Keratinocyte (primary cell): ENCODE measurements at regions not wholly inside any gene's neighbourhood (a gene's known extent, or its start where the extent isn't known, plus 50 kb on each side); places are given as distances from the start of the nearest gene placed in this dataset.

Experiments used
- DNase-seq: peaks from one replicate; pipeline ENCODE4 v3.0.0-alpha.2; 2011; ENCODE audit warnings: low read depth, missing footprints, low spot score
- FAIRE-seq: peaks from 2 replicates; lab custom pipeline; 2011; peaks lifted over from hg19 to GRCh38; lab: Jason Lieb, UNC
- H2AFZ ChIP-seq: 2 replicates; pipeline ENCODE4 v1.6.0; 2012; ENCODE audit warnings: low read length, control low read depth, inconsistent platforms; ENCODE audit not compliant: control insufficient read depth
- H3K27ac ChIP-seq: 2 replicates; pipeline ENCODE4 v1.5.1; 2011; ENCODE audit warnings: low read length; ENCODE audit not compliant: control insufficient read depth, insufficient read depth
- H3K27me3 ChIP-seq: 3 replicates; pipeline ENCODE4 v1.6.0; 2011; ENCODE audit warnings: low read length; ENCODE audit not compliant: control insufficient read depth, insufficient read depth; ENCODE audit errors: extremely low read depth
- H3K36me3 ChIP-seq, 2 experiments: 2 replicates in 1 of 2; 3 replicates in 1 of 2; pipeline ENCODE4 v1.5.1; 2011; ENCODE audit warnings: low read length in 2 of 2, mild to moderate bottlenecking in 1 of 2; ENCODE audit not compliant: control insufficient read depth in 2 of 2, insufficient read depth in 2 of 2; ENCODE audit errors: extremely low read depth in 1 of 2
- H3K4me1 ChIP-seq: 3 replicates; pipeline ENCODE4 v1.5.1; 2011; ENCODE audit warnings: low read length; ENCODE audit not compliant: control insufficient read depth, insufficient read depth; ENCODE audit errors: extremely low read depth
- H3K4me2 ChIP-seq: 3 replicates; pipeline ENCODE4 v1.6.0; 2011; ENCODE audit warnings: low read depth, low read length; ENCODE audit not compliant: control insufficient read depth, insufficient read depth; ENCODE audit errors: extremely low read depth
- H3K4me3 ChIP-seq, 3 experiments: fragments of 200-600 bp in 1 of 3; sonication (generic) in 1 of 3; 2 replicates in 2 of 3; 3 replicates in 1 of 3; pipeline ENCODE4 v1.5.1; 2011 to 2016; ENCODE audit warnings: low read length in 3 of 3, mild to moderate bottlenecking in 3 of 3, control low read depth in 2 of 3, inconsistent platforms in 1 of 3, low read depth in 1 of 3, mixed read lengths in 1 of 3, mixed run types in 1 of 3, moderate library complexity in 1 of 3; ENCODE audit not compliant: control insufficient read depth in 2 of 3, insufficient read depth in 2 of 3; ENCODE audit errors: extremely low read depth in 1 of 3
- H3K79me2 ChIP-seq: 2 replicates; pipeline ENCODE4 v1.6.0; 2012; ENCODE audit warnings: low read length; ENCODE audit not compliant: control insufficient read depth, insufficient read depth
- H3K9ac ChIP-seq: 3 replicates; pipeline ENCODE4 v1.6.0; 2011; ENCODE audit warnings: low read length; ENCODE audit not compliant: control insufficient read depth, insufficient read depth; ENCODE audit errors: extremely low read depth
- H3K9me1 ChIP-seq: 3 replicates; pipeline ENCODE4 v1.6.0; 2011; ENCODE audit warnings: low read length; ENCODE audit not compliant: control insufficient read depth, insufficient read depth; ENCODE audit errors: extremely low read depth
- H3K9me3 ChIP-seq: 2 replicates; pipeline ENCODE4 v1.5.1; 2012; ENCODE audit warnings: low read depth, low read length; ENCODE audit not compliant: control insufficient read depth
- H4K20me1 ChIP-seq: 3 replicates; pipeline ENCODE4 v1.6.0; 2011; ENCODE audit warnings: low read length; ENCODE audit not compliant: control insufficient read depth, insufficient read depth; ENCODE audit errors: extremely low read depth
- EZH2 ChIP-seq: IDR thresholded peaks from one replicate; pipeline ENCODE4 v1.6.1; 2012; ENCODE audit warnings: inconsistent platforms, mild to moderate bottlenecking, low read length, moderate library complexity
- dilution Hi-C: fragments of 300-500 bp; cut with MboI; formaldehyde crosslinking; loops from one replicate; pipeline ENCODE4 v1.7.0; 2020; ENCODE audit warnings: low sequenced_read_pairs; ENCODE audit not compliant: extremely low pct_ligation_motif_present
- TF ChIP-seq, protein P1 (sequence below), 3 experiments: IDR thresholded peaks in 1 of 3; conservative IDR thresholded peaks in 1 of 3; optimal IDR thresholded peaks in 1 of 3; 2 replicates in 2 of 3; 3 replicates in 1 of 3; pipeline versions ENCODE3 to v1.5.1; 2011; ENCODE audit warnings: low read length in 3 of 3, mild to moderate bottlenecking in 3 of 3, moderate library complexity in 2 of 3, control low read depth in 1 of 3, inconsistent platforms in 1 of 3; ENCODE audit not compliant: insufficient read depth in 2 of 3; ENCODE audit errors: extremely low read depth in 1 of 3

DNA sequence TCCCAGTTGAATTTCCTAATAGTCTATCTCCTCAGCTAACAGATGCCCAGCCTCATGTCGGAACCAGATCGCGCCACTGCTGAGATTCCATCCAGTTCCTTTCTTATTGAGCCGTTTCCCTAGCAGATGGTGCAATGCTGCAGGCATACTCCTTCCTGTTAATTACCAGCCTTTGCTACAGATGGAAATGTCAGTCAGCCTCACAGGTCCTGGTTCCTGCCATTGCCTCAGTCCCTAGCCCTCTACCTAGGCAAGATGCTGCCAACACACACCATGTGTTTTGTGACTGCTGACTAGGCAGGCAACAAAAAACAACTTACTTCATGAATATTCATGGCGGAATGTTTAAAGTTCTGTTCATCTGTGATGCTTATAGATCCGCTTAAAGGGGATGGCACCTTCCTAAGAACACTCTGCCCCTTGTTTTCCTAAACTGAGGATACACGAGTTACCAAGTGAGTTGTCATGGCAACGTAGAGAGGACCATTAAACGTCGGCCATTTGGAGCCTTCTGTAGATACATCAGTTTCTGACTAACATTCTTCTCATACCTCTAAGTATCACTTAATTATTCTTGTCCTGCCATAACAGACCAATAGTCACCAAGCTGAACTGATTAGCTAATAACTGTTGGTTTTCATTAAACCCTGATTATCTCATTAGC, 749.5 kb downstream of the RNF144A start:
- H4K20me1 ChIP-seq = no peaks in the 10 kb centered on the region
- no peak overlapping the region for H3K9ac ChIP-seq
- H3K9me3 ChIP-seq = no peaks in the 10 kb centered on the region
- no peak for FAIRE-seq
- dilution Hi-C loops = no loop called here
- H2AFZ ChIP-seq = no peak overlapping the region
- DNase-seq = no peak
- H3K4me2 ChIP-seq = no peak overlapping the region
- H3K9me1 ChIP-seq = no peaks in the 10 kb centered on the region
- no peaks in the 10 kb centered on the region for H3K27me3 ChIP-seq
- H3K27ac ChIP-seq = no peak overlapping the region
- TF ChIP-seq, protein P1, sequence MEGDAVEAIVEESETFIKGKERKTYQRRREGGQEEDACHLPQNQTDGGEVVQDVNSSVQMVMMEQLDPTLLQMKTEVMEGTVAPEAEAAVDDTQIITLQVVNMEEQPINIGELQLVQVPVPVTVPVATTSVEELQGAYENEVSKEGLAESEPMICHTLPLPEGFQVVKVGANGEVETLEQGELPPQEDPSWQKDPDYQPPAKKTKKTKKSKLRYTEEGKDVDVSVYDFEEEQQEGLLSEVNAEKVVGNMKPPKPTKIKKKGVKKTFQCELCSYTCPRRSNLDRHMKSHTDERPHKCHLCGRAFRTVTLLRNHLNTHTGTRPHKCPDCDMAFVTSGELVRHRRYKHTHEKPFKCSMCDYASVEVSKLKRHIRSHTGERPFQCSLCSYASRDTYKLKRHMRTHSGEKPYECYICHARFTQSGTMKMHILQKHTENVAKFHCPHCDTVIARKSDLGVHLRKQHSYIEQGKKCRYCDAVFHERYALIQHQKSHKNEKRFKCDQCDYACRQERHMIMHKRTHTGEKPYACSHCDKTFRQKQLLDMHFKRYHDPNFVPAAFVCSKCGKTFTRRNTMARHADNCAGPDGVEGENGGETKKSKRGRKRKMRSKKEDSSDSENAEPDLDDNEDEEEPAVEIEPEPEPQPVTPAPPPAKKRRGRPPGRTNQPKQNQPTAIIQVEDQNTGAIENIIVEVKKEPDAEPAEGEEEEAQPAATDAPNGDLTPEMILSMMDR (optimal IDR thresholded peaks at IDR 0.05 in 1 of 3, IDR thresholded peaks at IDR 0.05 in 1 of 3, conservative IDR thresholded peaks at IDR 0.05 in 1 of 3; ENCODE audit: extremely low read depth in 1 of 3, insufficient read depth in 2 of 3, low read length in 3 of 3) = no peak
- TF ChIP-seq EZH2 = no peak
- H3K4me3 ChIP-seq = no peak overlapping the region
- no peaks in the 10 kb centered on the region for H3K4me1 ChIP-seq
- H3K79me2 ChIP-seq = no peaks in the 10 kb centered on the region
- no peaks in the 10 kb centered on the region for H3K36me3 ChIP-seq

- dilution Hi-C loops = no loop called here
- TF ChIP-seq, protein P1 (optimal IDR thresholded peaks at IDR 0.05 in 1 of 3, IDR thresholded peaks at IDR 0.05 in 1 of 3, conservative IDR thresholded peaks at IDR 0.05 in 1 of 3; ENCODE audit: extremely low read depth in 1 of 3, insufficient read depth in 2 of 3, low read length in 3 of 3) = no peak
- TF ChIP-seq EZH2 = no peak
- no peaks in the 10 kb centered on the region for H3K79me2 ChIP-seq
- no peaks in the 10 kb centered on the region for H3K9me1 ChIP-seq
- no peak overlapping the region for H3K4me3 ChIP-seq
- H4K20me1 ChIP-seq = no peaks in the 10 kb centered on the region
- DNase-seq = no peak
- no peak overlapping the region for H2AFZ ChIP-seq
- H3K4me2 ChIP-seq = no peak overlapping the region
- H3K36me3 ChIP-seq = no peaks in the 10 kb centered on the region
- no peaks in the 10 kb centered on the region for H3K9me3 ChIP-seq
- FAIRE-seq = no peak
- H3K4me1 ChIP-seq = no peaks in the 10 kb centered on the region
- no peaks in the 10 kb centered on the region for H3K27me3 ChIP-seq
- no peak overlapping the region for H3K9ac ChIP-seq
- H3K27ac ChIP-seq = no peak overlapping the region
These were observed 750.1 kb downstream of the RNF144A start for GRCh38 chr2:7667260-7667757.
